DND-41 (cell line): ENCODE measurements at regions not wholly inside any gene's neighbourhood (a gene's known extent, or its start where the extent isn't known, plus 50 kb on each side); places are given as distances from the start of the nearest gene placed in this dataset.

Experiments used
- CTCF ChIP-seq: IDR thresholded peaks from 2 replicates; pipeline ENCODE4 v1.5.1; 2012; ENCODE audit warnings: borderline replicate concordance, low read length, moderate library complexity, mild to moderate bottlenecking; ENCODE audit not compliant: poor library complexity, severe bottlenecking; ENCODE audit errors: extremely low read depth
- EZH2 ChIP-seq: IDR thresholded peaks from 3 replicates; pipeline ENCODE4 v1.6.1; 2012; ENCODE audit warnings: borderline replicate concordance, low read depth, mild to moderate bottlenecking, moderate library complexity, low read length, inconsistent platforms; ENCODE audit not compliant: severe bottlenecking

GRCh38 chr20:59428441-59429205 lies 128.2 kb downstream of the EDN3 start:
- TF ChIP-seq CTCF (peak; percentile 43), EZH2 (no peak)
